GM21737 (cell line): ENCODE measurements at regions not wholly inside any gene's neighbourhood (a gene's known extent, or its start where the extent isn't known, plus 50 kb on each side); places are given as distances from the start of the nearest gene placed in this dataset.

Source experiments
- ATAC-seq: cut with Tn5 transposase; IDR thresholded peaks from one replicate; pipeline ENCODE4 v1.9.1; 2021; ENCODE audit warnings: mild to moderate bottlenecking, moderate library complexity; ENCODE audit not compliant: unreplicated experiment

- ATAC-seq = no peak
Measured at GRCh38 chr2:216914491-216914890, 54.6 kb upstream of the TNP1 start.

GRCh38 chr2:216911886-216912285 is 52.0 kb upstream of the TNP1 start:
- ATAC-seq = no peak

GRCh38 chr2:216911008-216911407 is 51.1 kb upstream of the TNP1 start:
- ATAC-seq = no peak

- no peak for ATAC-seq
Measured at GRCh38 chr2:216909541-216910210, 49.8 kb upstream of the TNP1 start.
